ENCODE measurements at regions not wholly inside any gene's neighbourhood (a gene's known extent, or its start where the extent isn't known, plus 50 kb on each side); places are given as distances from the start of the nearest gene placed in this dataset.

GRCh38 chr4:65737672-65738071 lies 67.4 kb upstream of the EPHA5 start:
- H3K4me1 Mint-ChIP-seq (ENCODE audit: low read depth, unreplicated experiment) = no peaks in the 10 kb centered on the region
- no peaks in the 10 kb centered on the region for H3K9me3 ChIP-seq (ENCODE audit: insufficient read depth, low read depth, low read length)
- H4K20me1 ChIP-seq (ENCODE audit: insufficient read depth, low read length) = no peaks in the 10 kb centered on the region
- no peaks in the 10 kb centered on the region for H3K9me3 Mint-ChIP-seq (ENCODE audit: unreplicated experiment)
- no peak overlapping the region for H3K4me2 ChIP-seq (ENCODE audit: low read length)
- no peak overlapping the region for H3K27ac ChIP-seq (ENCODE audit: low read depth, low read length)
- no peak overlapping the region for H3K4me3 ChIP-seq (ENCODE audit: insufficient read depth, low read depth, low read length)
- H3K4me1 ChIP-seq (ENCODE audit: insufficient read depth, low read length) = no peaks in the 10 kb centered on the region
- no peak overlapping the region for H2AFZ ChIP-seq (ENCODE audit: low read depth, low read length)
- no peaks in the 10 kb centered on the region for H3K79me2 ChIP-seq (ENCODE audit: insufficient read depth, low read length)
- no peaks in the 10 kb centered on the region for H3K27me3 Mint-ChIP-seq (ENCODE audit: low read depth, unreplicated experiment)
- FAIRE-seq = no peak
- H3K27me3 ChIP-seq (ENCODE audit: insufficient read depth, low read length) = no peaks in the 10 kb centered on the region
- no peak for DNase-seq (ENCODE audit: low read depth)
- no peak overlapping the region for H3K27ac Mint-ChIP-seq (ENCODE audit: unreplicated experiment)
- H3K36me3 ChIP-seq (ENCODE audit: insufficient read depth, low read length) = no peaks in the 10 kb centered on the region
- no peaks in the 10 kb centered on the region for H3K36me3 Mint-ChIP-seq (ENCODE audit: low read depth, unreplicated experiment)
- TF ChIP-seq EZH2 (IDR thresholded peaks at IDR 0.05; ENCODE audit: insufficient read depth, low read length) = no peak
- TF ChIP-seq, protein P1, sequence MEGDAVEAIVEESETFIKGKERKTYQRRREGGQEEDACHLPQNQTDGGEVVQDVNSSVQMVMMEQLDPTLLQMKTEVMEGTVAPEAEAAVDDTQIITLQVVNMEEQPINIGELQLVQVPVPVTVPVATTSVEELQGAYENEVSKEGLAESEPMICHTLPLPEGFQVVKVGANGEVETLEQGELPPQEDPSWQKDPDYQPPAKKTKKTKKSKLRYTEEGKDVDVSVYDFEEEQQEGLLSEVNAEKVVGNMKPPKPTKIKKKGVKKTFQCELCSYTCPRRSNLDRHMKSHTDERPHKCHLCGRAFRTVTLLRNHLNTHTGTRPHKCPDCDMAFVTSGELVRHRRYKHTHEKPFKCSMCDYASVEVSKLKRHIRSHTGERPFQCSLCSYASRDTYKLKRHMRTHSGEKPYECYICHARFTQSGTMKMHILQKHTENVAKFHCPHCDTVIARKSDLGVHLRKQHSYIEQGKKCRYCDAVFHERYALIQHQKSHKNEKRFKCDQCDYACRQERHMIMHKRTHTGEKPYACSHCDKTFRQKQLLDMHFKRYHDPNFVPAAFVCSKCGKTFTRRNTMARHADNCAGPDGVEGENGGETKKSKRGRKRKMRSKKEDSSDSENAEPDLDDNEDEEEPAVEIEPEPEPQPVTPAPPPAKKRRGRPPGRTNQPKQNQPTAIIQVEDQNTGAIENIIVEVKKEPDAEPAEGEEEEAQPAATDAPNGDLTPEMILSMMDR (IDR thresholded peaks at IDR 0.05; ENCODE audit: insufficient read depth, low read depth, low read length) = no peak
- H3K9ac ChIP-seq (ENCODE audit: low read length) = no peak overlapping the region
- H3K4me3 Mint-ChIP-seq (ENCODE audit: unreplicated experiment) = no peak overlapping the region

GRCh38 chr4:65724973-65725372 lies 54.7 kb upstream of the EPHA5 start:
- Mint-ChIP-seq H3K36me3 (ENCODE audit: low read depth, unreplicated experiment) (no peaks in the 10 kb centered on the region), H3K27me3 (ENCODE audit: low read depth, unreplicated experiment) (peaks cover 2% of the 10 kb centered on the region), H3K4me3 (ENCODE audit: unreplicated experiment) (no peak overlapping the region), H3K9me3 (ENCODE audit: unreplicated experiment) (no peaks in the 10 kb centered on the region), H3K4me1 (ENCODE audit: low read depth, unreplicated experiment) (no peaks in the 10 kb centered on the region), H3K27ac (ENCODE audit: unreplicated experiment) (no peak overlapping the region)
- Histone ChIP-seq H3K9ac (ENCODE audit: low read length) (no peak overlapping the region), H4K20me1 (ENCODE audit: insufficient read depth, low read length) (no peaks in the 10 kb centered on the region), H3K27me3 (ENCODE audit: insufficient read depth, low read length) (no peaks in the 10 kb centered on the region), H3K36me3 (ENCODE audit: insufficient read depth, low read length) (no peaks in the 10 kb centered on the region), H3K79me2 (ENCODE audit: insufficient read depth, low read length) (no peaks in the 10 kb centered on the region), H3K27ac (ENCODE audit: low read depth, low read length) (no peak overlapping the region), H2AFZ (ENCODE audit: low read depth, low read length) (no peak overlapping the region), H3K4me2 (ENCODE audit: low read length) (no peak overlapping the region), H3K4me3 (ENCODE audit: insufficient read depth, low read depth, low read length) (no peak overlapping the region), H3K4me1 (ENCODE audit: insufficient read depth, low read length) (no peaks in the 10 kb centered on the region), H3K9me3 (ENCODE audit: insufficient read depth, low read depth, low read length) (peaks cover 4% of the 10 kb centered on the region)
- DNase-seq (ENCODE audit: low read depth) = no peak
- no peak for FAIRE-seq
- no peak for TF ChIP-seq EZH2 (IDR thresholded peaks at IDR 0.05; ENCODE audit: insufficient read depth, low read length)
- TF ChIP-seq, protein P1 (IDR thresholded peaks at IDR 0.05; ENCODE audit: insufficient read depth, low read depth, low read length) = no peak

Small RNAs in the stretch of these regions (microRNA-seq; reads per million reads assigned to microRNA genes)
- 36.1 reads per million, percentile 54 among the genes with 10 or more reads in this experiment for gene MIR1269A

Data from astrocyte (in vitro differentiated cells and primary cell).